DMS53 treated with DMSO at 0.1 percent for 48 hours (cell line): ENCODE measurements at regions not wholly inside any gene's neighbourhood (a gene's known extent, or its start where the extent isn't known, plus 50 kb on each side); places are given as distances from the start of the nearest gene placed in this dataset.

Experiments used
- DNase-seq: peaks from one replicate; lab custom pipeline; 2025; ENCODE audit not compliant: unreplicated experiment; lab: John Stamatoyannopoulos, UW

DNA sequence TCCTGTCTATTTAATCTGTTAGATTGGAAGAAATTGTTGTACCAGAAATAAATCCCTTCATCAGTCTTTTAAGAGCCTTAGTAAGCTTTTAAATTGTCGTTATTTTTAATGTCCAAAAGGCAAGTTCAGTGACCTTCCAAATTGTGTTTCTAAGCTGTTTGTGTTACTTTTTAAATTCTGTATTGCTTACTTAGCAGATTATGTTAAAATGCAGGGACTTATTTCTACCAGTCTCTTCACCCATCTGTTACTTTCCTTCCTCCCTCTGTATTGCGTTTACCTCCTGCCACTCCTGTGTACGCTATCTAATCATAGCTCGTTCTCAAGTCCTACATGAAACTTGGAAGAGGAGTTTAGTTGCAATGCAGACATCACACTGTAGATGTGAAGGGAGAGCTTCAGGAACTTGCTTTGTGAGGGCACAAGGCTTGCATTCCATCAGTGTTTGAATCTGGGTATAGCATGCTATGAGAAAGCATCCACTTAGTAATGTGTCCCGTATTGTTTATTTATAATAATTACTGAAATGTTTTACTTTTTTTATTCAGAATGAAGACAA is 406.5 kb upstream of the RGS6 start:
- DNase-seq: no peak

DNA sequence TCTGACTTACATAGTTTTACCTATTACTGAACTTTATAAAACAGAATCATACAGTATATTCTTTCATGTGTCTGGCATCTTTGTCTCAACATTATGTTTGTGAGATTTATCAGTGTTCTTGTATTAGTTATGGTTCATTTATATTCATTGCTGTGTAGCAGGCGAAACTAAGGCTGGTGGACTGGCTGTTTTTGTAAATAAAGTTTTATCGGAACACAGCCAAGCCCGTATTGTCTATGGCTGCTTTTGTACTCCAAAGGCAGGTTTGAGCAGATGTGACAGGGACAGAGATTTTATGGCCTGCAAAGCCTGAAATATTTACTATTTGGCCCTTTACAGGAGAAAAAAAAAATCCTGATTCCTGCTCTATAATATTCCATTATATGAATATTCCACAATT is 405.8 kb upstream of the RGS6 start:
- no peak for DNase-seq

DNA sequence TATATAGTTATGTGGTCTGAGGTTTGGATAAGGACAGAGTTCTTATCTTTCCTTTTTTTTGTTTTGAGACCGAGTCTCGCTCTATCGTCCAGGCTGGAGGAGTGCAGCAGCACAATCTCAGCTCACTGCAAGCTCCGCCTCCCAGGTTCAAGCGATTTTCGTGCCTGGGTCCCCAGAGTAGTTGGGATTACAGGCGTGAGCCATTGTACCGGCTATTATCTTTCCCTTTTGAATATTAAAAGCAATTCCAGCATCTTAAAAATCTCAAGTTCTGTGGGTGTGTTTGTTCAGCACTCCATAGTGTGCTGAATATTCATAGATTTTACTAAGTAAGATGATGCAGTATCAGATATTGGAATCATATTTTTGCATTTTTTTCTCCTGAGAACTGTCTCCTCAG is 404.4 kb upstream of the RGS6 start:
- no peak for DNase-seq

- DNase-seq: no peak
Observed at GRCh38 chr14:71529848-71530247, 402.4 kb upstream of the RGS6 start.

DNA sequence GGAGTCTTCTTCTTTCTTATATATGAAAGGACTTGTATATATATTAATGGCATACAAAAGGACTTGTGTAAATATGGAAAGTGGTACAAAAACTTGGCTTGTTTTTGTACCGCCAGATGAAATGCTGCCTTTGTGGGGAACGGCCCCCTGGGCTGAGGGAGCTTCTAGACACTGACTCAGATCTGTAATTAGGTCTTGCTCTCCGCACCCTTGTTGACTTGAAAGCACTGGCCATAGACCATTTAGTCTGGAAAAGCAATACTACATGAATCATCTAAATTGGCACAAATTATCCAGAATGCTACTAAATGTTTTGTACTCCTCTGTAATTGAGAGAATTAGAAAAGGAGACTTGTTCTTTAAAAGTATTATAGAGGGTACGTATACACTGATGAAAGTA is 399.9 kb upstream of the RGS6 start:
- no peak for DNase-seq

- no peak for DNase-seq
Observed at GRCh38 chr14:71532790-71533189, 399.4 kb upstream of the RGS6 start.

- DNase-seq: no peak
Observed at GRCh38 chr14:71533390-71533789, 398.8 kb upstream of the RGS6 start.

DNA sequence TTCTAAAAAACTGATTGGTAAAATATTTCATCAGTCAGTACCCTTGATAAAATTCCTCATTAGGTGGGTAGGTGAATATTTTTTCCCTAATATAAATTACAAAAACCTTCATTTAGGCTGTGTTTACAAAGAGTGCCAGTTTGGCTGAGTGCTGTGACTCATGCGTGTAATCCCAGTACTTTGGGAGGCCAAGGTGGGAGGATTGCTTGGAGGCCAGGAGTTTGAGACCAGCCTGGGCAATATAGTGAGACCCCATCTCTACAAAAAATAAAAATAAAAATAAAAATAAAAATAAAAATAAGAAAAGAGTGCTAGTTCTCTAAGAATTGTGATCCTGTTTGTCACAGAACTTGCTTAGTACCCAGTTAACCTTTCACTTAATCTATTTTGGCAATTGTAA is 398.4 kb upstream of the RGS6 start:
- no peak for DNase-seq

DNA sequence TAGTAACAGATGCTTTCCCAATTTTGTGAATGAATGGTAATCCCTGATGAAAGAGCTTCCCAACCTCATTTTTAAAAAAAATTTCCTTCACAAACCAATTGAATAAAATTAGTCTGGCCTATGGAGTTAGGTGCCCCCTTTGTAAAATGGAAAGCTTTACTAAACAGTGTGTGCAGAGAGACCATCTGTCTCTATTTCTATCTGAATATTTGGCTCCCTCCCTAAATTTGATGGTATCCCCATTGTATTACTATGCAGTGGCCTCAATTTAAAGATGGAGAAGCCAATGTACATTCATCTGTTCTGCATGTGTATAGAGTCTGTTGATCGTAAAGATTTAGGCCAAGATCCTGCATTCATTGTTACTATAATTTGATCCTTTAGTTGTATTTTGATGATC is 397.7 kb upstream of the RGS6 start:
- no peak for DNase-seq

- DNase-seq: no peak
Observed at GRCh38 chr14:71536015-71536740, 396.1 kb upstream of the RGS6 start.

GRCh38 chr14:71536927-71537772 is 395.1 kb upstream of the RGS6 start:
- no peak for DNase-seq

- no peak for DNase-seq
Observed at GRCh38 chr14:71538288-71538687, 393.9 kb upstream of the RGS6 start.

DNA sequence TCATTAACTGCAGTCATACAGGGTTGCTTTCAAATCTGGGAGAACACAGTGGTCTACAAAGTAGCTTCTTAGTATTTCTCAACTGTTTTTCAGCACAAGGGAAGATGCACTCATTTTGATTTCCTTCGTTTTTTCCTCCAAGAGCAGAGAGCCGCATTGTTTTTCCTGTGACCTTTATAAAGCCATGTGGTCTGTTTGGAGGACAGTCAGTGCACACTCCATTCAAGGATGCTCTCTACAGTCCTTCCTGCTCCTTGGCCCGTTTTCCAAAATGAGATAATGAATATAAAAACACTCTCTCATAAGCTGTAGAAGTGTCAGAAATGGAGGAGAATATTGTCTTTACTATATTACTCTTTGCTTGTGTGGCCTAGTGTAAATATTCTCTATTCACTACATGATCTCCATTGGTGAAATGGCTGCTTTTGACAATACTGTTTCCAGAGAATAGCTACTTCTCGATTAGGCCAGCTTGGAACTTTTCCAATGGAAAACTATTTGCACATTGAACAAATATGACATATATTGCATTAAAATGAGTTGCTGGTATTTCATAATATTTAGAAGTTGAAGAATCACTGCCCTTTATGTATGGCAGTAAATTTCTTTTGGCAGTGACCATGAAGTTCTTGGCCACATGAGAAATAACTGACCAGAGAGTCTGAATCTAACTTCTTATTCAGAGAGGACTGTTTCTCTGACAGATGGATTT is 393.1 kb upstream of the RGS6 start:
- DNase-seq: no peak

GRCh38 chr14:71539650-71540285 is 392.5 kb upstream of the RGS6 start:
- DNase-seq: no peak

DNA sequence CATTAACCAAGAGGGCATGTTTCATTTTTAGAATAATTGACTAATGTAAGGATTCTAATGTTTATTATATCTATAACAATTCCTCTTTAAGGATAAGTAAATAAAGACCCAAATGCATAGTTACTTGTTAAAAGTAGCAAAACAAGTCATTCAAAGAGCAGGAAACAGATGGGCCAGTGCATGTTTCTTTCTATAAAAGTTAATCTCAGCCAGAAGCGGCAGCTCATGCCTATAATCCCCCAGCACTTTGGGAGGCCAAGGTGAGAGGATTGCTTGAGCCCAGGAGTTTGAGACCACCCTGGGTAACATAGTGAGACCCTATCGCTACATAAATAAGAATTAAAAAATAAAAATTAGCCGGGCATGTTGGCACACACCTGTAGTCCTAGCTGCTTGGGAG is 391.0 kb upstream of the RGS6 start:
- no peak for DNase-seq

DNA sequence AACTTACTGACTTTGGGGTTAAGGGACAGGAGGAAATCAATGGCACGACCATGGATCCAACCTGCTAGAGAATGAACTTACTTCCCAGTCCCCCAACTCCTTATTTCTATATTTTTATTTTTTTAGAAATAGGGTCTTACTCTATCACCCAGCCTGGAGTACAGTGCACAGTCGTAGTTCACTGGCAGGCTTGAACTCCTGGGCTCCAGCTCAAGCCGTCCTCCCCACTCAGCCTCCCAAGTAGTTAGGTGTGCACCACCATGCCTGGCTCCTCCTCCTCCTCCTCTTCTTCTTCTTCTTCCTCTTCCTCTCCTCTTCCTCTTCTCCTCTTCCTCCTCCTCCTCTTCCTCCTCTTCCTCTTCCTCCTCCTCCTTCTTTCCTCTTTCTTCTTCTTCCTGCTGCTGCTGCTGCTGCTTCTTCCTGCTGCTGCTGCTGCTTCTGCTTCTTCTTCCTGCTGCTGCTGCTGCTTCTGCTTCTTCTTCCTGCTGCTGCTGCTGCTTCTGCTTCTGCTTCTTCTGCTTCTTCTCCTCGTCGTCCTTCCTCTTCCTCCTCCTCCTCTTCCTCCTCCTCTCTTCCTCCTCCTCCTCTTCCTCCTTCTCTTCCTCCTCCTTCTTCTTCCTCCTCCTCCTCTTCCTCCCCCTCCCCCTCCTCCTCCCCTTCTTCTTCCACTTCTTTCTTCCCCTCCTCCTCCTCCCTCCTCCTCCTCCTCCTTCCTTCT is 390.1 kb upstream of the RGS6 start:
- DNase-seq: no peak

GRCh38 chr14:71549421-71550050 is 382.7 kb upstream of the RGS6 start:
- no peak for DNase-seq

GRCh38 chr14:71550367-71550766 is 381.9 kb upstream of the RGS6 start:
- no peak for DNase-seq

- DNase-seq: no peak
Observed at GRCh38 chr14:71551291-71551950, 380.8 kb upstream of the RGS6 start.
